ENCODE measurements at regions not wholly inside any gene's neighbourhood (a gene's known extent, or its start where the extent isn't known, plus 50 kb on each side); places are given as distances from the start of the nearest gene placed in this dataset.
"Not testable (repeated sequence)": the region's sequence is repeated elsewhere in the genome, so short reads cannot be mapped to it uniquely, and the experiment has no call there.

- Mint-ChIP-seq H3K27ac (no peak overlapping the region), H3K27me3 (no peaks in the 10 kb centered on the region), H3K4me1 (no peaks in the 10 kb centered on the region), H3K4me3 (no peak overlapping the region), H3K9me3 (peaks cover 9% of the 10 kb centered on the region), H3K36me3 (ENCODE audit: low read depth) (no peaks in the 10 kb centered on the region)
- DNase-seq, result no peak
- intact Hi-C loops (cut with micrococcal nuclease), result no loop called here
Observed at GRCh38 chr4:75422998-75423397, 91.2 kb downstream of the RCHY1 start.

DNA sequence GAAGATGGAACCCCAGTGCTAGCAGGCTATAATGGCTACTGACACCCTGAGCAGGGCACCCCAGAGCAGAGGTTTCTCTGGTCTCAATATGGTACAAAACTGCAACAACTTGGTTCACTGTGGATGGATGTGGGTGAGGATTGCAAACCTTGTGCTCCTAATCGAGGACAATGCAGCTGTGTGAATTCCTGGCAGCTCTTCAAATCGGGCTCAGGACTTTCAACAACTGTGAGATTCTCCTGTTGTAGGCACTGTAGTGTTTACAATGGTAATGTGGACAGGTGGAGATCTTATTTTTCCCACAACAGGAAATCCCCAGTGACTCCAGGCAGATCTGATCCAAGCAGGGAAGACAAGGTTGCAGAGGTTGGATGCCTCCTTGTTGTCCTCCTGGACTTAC lies 101.5 kb downstream of the RCHY1 start:
- no peak for DNase-seq
- no peak overlapping the region for H3K4me3 Mint-ChIP-seq
- H3K9me3 Mint-ChIP-seq, result no peaks in the 10 kb centered on the region
- no peaks in the 10 kb centered on the region for H3K4me1 Mint-ChIP-seq
- H3K27me3 Mint-ChIP-seq, result peaks cover 2% of the 10 kb centered on the region
- no peak overlapping the region for H3K27ac Mint-ChIP-seq
- no peaks in the 10 kb centered on the region for H3K36me3 Mint-ChIP-seq (ENCODE audit: low read depth)
- intact Hi-C loops (cut with micrococcal nuclease), result no loop called here

- H3K27me3 Mint-ChIP-seq, result no peaks in the 10 kb centered on the region
- H3K4me1 Mint-ChIP-seq, result no peaks in the 10 kb centered on the region
- H3K4me3 Mint-ChIP-seq, result no peak overlapping the region
- no peak for DNase-seq
- intact Hi-C loops (cut with micrococcal nuclease), result no loop called here
- H3K27ac Mint-ChIP-seq, result no peak overlapping the region
- H3K36me3 Mint-ChIP-seq (ENCODE audit: low read depth), result no peaks in the 10 kb centered on the region
- peaks cover 5% of the 10 kb centered on the region for H3K9me3 Mint-ChIP-seq
Observed at GRCh38 chr4:75398501-75398900, 115.7 kb downstream of the RCHY1 start.

DNA sequence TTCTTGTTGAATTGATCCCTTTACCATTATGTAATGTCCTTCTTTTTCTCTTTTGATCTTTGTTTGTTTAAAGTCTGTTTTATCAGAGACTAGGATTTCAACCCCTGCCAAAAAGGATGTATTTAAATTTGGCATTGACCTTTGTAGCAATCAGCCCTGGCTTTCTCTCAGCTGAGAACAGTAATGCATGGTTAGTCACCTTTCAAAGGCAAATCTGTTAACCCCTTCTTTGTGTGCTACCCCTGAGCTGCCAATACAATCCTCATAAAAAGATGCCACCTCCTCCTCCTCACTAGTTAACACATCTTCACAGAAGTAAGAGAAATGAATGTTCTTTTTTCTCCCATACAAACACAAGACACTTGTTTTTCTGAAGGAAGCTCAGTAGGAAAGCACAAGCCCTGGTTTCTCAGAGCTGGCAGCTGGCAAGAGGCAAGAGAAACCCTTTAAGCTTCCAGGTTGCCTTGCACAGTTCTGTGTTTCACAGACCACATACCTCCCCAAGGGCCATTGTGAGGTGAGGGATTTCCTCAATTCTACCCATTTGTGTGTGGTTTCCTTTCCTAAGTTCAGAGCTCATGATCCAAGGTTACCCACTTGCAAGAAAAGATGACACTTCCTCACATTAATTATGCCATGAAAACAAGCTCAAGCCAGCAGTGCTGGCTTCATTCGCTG lies 122.6 kb downstream of the RCHY1 start:
- H3K27me3 Mint-ChIP-seq, result no peaks in the 10 kb centered on the region
- H3K36me3 Mint-ChIP-seq (ENCODE audit: low read depth), result no peaks in the 10 kb centered on the region
- no peaks in the 10 kb centered on the region for H3K9me3 Mint-ChIP-seq
- no peak overlapping the region for H3K4me3 Mint-ChIP-seq
- H3K4me1 Mint-ChIP-seq, result no peaks in the 10 kb centered on the region
- intact Hi-C loops (cut with micrococcal nuclease), result no loop called here
- DNase-seq, result no peak
- no peak overlapping the region for H3K27ac Mint-ChIP-seq

GRCh38 chr4:75386426-75386825 lies 127.8 kb downstream of the RCHY1 start:
- H3K27ac Mint-ChIP-seq; H3K4me3 Mint-ChIP-seq; intact Hi-C loops (cut with micrococcal nuclease); H3K36me3 Mint-ChIP-seq (ENCODE audit: low read depth); H3K4me1 Mint-ChIP-seq; H3K9me3 Mint-ChIP-seq; DNase-seq; H3K27me3 Mint-ChIP-seq: not testable (repeated sequence)

DNA sequence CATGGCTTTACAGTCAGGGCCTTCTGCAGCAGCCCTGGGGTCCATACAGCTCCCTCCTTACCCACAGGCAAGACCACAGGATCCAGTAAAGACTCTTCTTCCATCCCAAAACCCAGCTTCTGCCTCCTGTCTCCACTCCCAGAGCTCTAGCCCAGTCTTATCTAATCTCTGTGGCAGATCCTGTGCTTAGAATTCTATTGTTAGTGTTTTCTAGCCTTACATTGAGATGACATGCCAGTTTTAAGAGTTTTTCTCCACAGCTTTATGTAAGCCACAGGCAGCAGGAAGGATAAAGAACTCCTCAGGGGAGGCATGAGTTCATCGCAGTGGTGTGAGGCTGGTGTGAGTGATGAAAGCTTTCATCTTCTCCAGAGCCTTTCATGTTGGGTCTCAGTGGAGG lies 129.1 kb downstream of the RCHY1 start:
- H3K9me3 Mint-ChIP-seq, result no peaks in the 10 kb centered on the region
- intact Hi-C loops (cut with micrococcal nuclease), result no loop called here
- H3K36me3 Mint-ChIP-seq (ENCODE audit: low read depth), result no peaks in the 10 kb centered on the region
- no peak overlapping the region for H3K4me3 Mint-ChIP-seq
- no peak for DNase-seq
- no peak overlapping the region for H3K27ac Mint-ChIP-seq
- H3K27me3 Mint-ChIP-seq, result no peaks in the 10 kb centered on the region
- H3K4me1 Mint-ChIP-seq, result no peaks in the 10 kb centered on the region

DNA sequence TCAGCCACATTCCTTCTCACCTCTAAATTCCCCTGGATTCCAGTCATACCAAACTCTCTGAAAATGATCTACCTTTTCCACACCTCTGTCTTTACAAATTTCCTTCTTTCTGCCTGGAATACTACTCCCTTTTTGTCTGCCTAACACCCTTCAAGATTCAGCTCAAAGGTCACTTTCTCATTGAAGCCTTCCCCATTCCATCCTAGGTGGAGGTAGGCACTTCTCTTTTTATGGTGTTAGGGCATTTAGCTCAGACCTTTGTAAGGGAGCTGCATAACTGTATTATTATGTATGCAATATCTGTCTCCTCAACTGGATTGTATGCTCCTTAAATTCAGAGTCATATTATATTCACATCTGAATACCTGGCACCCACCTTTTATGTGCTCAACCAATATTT lies 137.7 kb downstream of the RCHY1 start:
- no peaks in the 10 kb centered on the region for H3K27me3 Mint-ChIP-seq
- no peaks in the 10 kb centered on the region for H3K36me3 Mint-ChIP-seq (ENCODE audit: low read depth)
- H3K4me3 Mint-ChIP-seq, result no peak overlapping the region
- DNase-seq, result no peak
- no peaks in the 10 kb centered on the region for H3K4me1 Mint-ChIP-seq
- H3K27ac Mint-ChIP-seq, result no peak overlapping the region
- intact Hi-C loops (cut with micrococcal nuclease), result no loop called here
- no peaks in the 10 kb centered on the region for H3K9me3 Mint-ChIP-seq

GRCh38 chr4:75371915-75372314 lies 142.3 kb downstream of the RCHY1 start:
- no peak for DNase-seq
- H3K4me3 Mint-ChIP-seq, result no peak overlapping the region
- intact Hi-C loops (cut with micrococcal nuclease), result no loop called here
- no peaks in the 10 kb centered on the region for H3K9me3 Mint-ChIP-seq
- H3K36me3 Mint-ChIP-seq (ENCODE audit: low read depth), result no peaks in the 10 kb centered on the region
- H3K27me3 Mint-ChIP-seq, result no peaks in the 10 kb centered on the region
- no peak overlapping the region for H3K27ac Mint-ChIP-seq
- H3K4me1 Mint-ChIP-seq, result no peaks in the 10 kb centered on the region

GRCh38 chr4:75370576-75370975 lies 143.6 kb downstream of the RCHY1 start:
- no peaks in the 10 kb centered on the region for H3K27me3 Mint-ChIP-seq
- no peaks in the 10 kb centered on the region for H3K4me1 Mint-ChIP-seq
- intact Hi-C loops (cut with micrococcal nuclease), result no loop called here
- H3K36me3 Mint-ChIP-seq (ENCODE audit: low read depth), result no peaks in the 10 kb centered on the region
- no peaks in the 10 kb centered on the region for H3K9me3 Mint-ChIP-seq
- no peak overlapping the region for H3K4me3 Mint-ChIP-seq
- H3K27ac Mint-ChIP-seq, result no peak overlapping the region
- DNase-seq, result no peak

DNA sequence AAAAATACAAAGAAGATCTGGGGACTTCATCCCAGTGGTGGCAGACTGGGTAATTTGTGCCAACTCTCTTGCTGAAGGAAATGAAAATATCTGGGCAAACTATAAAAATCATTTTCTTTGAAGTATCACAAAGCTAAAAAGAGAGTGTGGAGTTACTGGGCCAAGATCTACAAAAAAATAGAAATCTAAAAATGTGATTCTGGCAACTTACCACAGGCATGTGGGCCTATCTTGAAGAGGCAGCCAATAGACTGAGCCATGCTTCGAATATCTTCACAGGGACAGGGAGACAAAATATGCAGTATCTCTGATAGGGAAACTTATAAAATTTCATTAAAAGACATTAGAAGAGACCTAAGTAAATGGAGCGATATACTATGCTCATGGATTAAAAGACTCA lies 168.8 kb downstream of the RCHY1 start:
- H3K36me3 Mint-ChIP-seq (ENCODE audit: low read depth), result no peaks in the 10 kb centered on the region
- no peak overlapping the region for H3K27ac Mint-ChIP-seq
- H3K4me1 Mint-ChIP-seq, result no peaks in the 10 kb centered on the region
- H3K27me3 Mint-ChIP-seq, result peaks cover 4% of the 10 kb centered on the region
- no peak overlapping the region for H3K4me3 Mint-ChIP-seq
- no peak for DNase-seq
- H3K9me3 Mint-ChIP-seq, result no peaks in the 10 kb centered on the region
- intact Hi-C loops (cut with micrococcal nuclease), result no loop called here

- Mint-ChIP-seq H3K9me3 (no peaks in the 10 kb centered on the region), H3K27me3 (peaks cover 4% of the 10 kb centered on the region), H3K4me3 (no peak overlapping the region), H3K4me1 (no peaks in the 10 kb centered on the region), H3K27ac (no peak overlapping the region), H3K36me3 (ENCODE audit: low read depth) (no peaks in the 10 kb centered on the region)
- intact Hi-C loops (cut with micrococcal nuclease), result no loop called here
- no peak for DNase-seq
Observed at GRCh38 chr4:75344915-75345314, 169.3 kb downstream of the RCHY1 start.

DNA sequence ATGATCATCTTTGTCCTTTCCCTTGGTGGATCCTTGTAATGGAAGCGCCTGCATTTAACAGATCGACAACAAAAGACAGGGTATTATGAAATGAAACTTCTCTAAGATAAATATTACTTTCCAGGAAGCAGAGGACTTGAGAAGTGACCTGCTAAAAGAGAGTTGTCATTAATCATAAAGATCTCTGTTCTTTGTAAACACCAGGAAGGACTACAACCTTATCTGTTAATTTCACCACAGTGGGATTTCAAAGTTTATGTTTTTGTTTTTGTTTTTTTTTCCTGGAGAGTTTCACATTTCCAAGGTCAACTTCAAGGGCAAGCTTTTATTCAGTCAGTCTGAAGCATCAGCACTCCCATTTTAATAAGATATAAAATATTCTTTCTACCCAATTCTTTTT lies 170.9 kb downstream of the RCHY1 start:
- H3K27me3 Mint-ChIP-seq, result peaks cover 4% of the 10 kb centered on the region
- DNase-seq, result no peak
- no peak overlapping the region for H3K4me3 Mint-ChIP-seq
- intact Hi-C loops (cut with micrococcal nuclease), result no loop called here
- H3K9me3 Mint-ChIP-seq, result no peaks in the 10 kb centered on the region
- H3K4me1 Mint-ChIP-seq, result no peaks in the 10 kb centered on the region
- no peaks in the 10 kb centered on the region for H3K36me3 Mint-ChIP-seq (ENCODE audit: low read depth)
- no peak overlapping the region for H3K27ac Mint-ChIP-seq

GRCh38 chr4:75340561-75340960 lies 173.6 kb downstream of the RCHY1 start:
- intact Hi-C loops (cut with micrococcal nuclease), result no loop called here
- no peaks in the 10 kb centered on the region for H3K27me3 Mint-ChIP-seq

DNA sequence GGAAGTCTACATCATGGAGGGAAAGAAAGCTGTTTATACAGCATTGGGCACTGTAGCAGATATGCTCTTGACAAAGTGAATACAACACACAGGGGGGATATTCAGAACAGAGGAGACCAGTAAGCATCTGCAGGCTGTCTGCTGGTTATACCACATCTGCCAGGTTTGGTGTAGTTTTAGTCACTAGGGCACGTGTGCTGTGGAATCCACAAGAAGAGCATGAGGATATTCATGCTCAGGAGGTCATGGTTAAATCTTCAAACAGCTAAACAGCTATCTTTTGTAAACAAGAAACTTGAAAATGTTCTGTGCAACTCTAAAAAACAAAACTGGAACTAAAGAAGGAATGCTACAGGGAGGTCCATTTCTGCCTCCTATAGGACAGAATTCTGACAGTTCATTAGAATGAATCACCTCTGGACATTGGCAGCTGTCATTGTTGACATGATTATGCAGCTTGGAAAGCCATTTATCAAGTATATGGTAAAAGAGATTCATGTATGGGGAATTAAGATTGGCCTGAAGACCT lies 175.8 kb downstream of the RCHY1 start:
- Mint-ChIP-seq H3K4me1 (no peaks in the 10 kb centered on the region), H3K4me3 (no peak overlapping the region), H3K36me3 (ENCODE audit: low read depth) (no peaks in the 10 kb centered on the region), H3K27me3 (no peaks in the 10 kb centered on the region), H3K27ac (no peak overlapping the region), H3K9me3 (peaks cover 15% of the 10 kb centered on the region)
- no peak for DNase-seq
- intact Hi-C loops (cut with micrococcal nuclease), result no loop called here

More at GRCh38 chr4:75340561-75340960, 173.6 kb downstream of the RCHY1 start:
- H3K4me1 Mint-ChIP-seq, result no peaks in the 10 kb centered on the region
- DNase-seq, result no peak
- no peak overlapping the region for H3K27ac Mint-ChIP-seq
- peaks cover 9% of the 10 kb centered on the region for H3K9me3 Mint-ChIP-seq
- no peak overlapping the region for H3K4me3 Mint-ChIP-seq
- no peaks in the 10 kb centered on the region for H3K36me3 Mint-ChIP-seq (ENCODE audit: low read depth)
